ENCODE measurements at regions not wholly inside any gene's neighbourhood (a gene's known extent, or its start where the extent isn't known, plus 50 kb on each side); places are given as distances from the start of the nearest gene placed in this dataset.

DNA sequence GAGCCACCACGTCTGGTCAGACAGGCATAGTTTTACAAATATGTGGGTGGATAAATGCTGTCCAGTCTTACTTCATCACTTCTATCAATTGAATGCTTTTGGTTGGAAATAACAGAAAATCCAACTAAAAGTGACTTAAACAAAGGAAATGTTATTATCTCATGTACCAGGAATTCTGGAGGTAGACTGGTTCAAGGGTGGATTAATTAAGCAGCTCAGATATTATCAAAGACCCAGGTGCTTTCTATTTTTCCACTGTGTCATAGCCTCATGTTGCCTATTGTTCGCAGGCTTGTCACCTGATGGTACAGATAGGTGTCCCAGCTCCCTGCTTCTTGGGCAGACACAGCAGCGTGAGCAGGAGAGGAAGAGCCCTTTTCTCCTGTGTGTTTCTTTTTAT, 156.1 kb upstream of the CTBP2 start:
- intact Hi-C loops (cut with micrococcal nuclease; ENCODE audit: unreplicated experiment): no loop called here
- no peaks in the 10 kb centered on the region for H4K20me1 ChIP-seq (ENCODE audit: control insufficient read depth, insufficient read depth)
- no peaks in the 10 kb centered on the region for H3K4me1 ChIP-seq (ENCODE audit: control insufficient read depth, insufficient read depth, low read length)
- POLR2A ChIA-PET: no interaction called here
- RAD21 ChIA-PET (ENCODE audit: unreplicated experiment): no interaction called here
- SMC1A ChIA-PET (ENCODE audit: uncharacterized antibody, unreplicated experiment): no interaction called here
- no peaks in the 10 kb centered on the region for H3K36me3 ChIP-seq (ENCODE audit: control insufficient read depth in 2 of 2, insufficient read depth in 2 of 2, low read length in 1 of 2)
- BruUV-seq (replicated peaks): no TSS peak
- no peak overlapping the region for H2AFZ ChIP-seq (ENCODE audit: control insufficient read depth, low read depth, low read length)
- H3K4me3 ChIP-seq: no peak overlapping the region
- H3K9me3 ChIP-seq (replicated peaks; ENCODE audit: control insufficient read depth, insufficient read depth, low read length): no peaks in the 10 kb centered on the region
- DNase-seq (ENCODE audit: low read depth, low spot score) (no peak), FAIRE-seq (no peak), ATAC-seq (no peak)
- 28% methylated on average over 3 of the region's 3 CpGs for WGBS (ENCODE audit: insufficient coverage, insufficient replicate concordance, low lambda C conversion rate, missing lambda C conversion rate)
- CTCF ChIA-PET: no interaction called here
- H3K9ac ChIP-seq (ENCODE audit: control insufficient read depth, insufficient read depth, low read length): no peak overlapping the region
- no peak overlapping the region for H3K4me2 ChIP-seq (ENCODE audit: control insufficient read depth, insufficient read depth)
- no peaks in the 10 kb centered on the region for H3K27me3 ChIP-seq (replicated peaks in 1 of 2; ENCODE audit: control insufficient read depth in 2 of 2, insufficient read depth in 2 of 2, low read length in 1 of 2)
- no peaks in the 10 kb centered on the region for H3K79me2 ChIP-seq (ENCODE audit: control insufficient read depth, insufficient read depth, low read length)
- in situ Hi-C loops (cut with MboI): no loop called here
- H3K27ac ChIP-seq (ENCODE audit: control insufficient read depth, insufficient read depth): no peak overlapping the region
- TF ChIP-seq, protein P1, sequence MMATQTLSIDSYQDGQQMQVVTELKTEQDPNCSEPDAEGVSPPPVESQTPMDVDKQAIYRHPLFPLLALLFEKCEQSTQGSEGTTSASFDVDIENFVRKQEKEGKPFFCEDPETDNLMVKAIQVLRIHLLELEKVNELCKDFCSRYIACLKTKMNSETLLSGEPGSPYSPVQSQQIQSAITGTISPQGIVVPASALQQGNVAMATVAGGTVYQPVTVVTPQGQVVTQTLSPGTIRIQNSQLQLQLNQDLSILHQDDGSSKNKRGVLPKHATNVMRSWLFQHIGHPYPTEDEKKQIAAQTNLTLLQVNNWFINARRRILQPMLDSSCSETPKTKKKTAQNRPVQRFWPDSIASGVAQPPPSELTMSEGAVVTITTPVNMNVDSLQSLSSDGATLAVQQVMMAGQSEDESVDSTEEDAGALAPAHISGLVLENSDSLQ (IDR thresholded peaks at IDR 0.05): no peak
- TF ChIP-seq, protein P2, sequence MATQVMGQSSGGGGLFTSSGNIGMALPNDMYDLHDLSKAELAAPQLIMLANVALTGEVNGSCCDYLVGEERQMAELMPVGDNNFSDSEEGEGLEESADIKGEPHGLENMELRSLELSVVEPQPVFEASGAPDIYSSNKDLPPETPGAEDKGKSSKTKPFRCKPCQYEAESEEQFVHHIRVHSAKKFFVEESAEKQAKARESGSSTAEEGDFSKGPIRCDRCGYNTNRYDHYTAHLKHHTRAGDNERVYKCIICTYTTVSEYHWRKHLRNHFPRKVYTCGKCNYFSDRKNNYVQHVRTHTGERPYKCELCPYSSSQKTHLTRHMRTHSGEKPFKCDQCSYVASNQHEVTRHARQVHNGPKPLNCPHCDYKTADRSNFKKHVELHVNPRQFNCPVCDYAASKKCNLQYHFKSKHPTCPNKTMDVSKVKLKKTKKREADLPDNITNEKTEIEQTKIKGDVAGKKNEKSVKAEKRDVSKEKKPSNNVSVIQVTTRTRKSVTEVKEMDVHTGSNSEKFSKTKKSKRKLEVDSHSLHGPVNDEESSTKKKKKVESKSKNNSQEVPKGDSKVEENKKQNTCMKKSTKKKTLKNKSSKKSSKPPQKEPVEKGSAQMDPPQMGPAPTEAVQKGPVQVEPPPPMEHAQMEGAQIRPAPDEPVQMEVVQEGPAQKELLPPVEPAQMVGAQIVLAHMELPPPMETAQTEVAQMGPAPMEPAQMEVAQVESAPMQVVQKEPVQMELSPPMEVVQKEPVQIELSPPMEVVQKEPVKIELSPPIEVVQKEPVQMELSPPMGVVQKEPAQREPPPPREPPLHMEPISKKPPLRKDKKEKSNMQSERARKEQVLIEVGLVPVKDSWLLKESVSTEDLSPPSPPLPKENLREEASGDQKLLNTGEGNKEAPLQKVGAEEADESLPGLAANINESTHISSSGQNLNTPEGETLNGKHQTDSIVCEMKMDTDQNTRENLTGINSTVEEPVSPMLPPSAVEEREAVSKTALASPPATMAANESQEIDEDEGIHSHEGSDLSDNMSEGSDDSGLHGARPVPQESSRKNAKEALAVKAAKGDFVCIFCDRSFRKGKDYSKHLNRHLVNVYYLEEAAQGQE (IDR thresholded peaks at IDR 0.05; ENCODE audit: low read depth, low read length): no peak
- TF ChIP-seq, protein P3, sequence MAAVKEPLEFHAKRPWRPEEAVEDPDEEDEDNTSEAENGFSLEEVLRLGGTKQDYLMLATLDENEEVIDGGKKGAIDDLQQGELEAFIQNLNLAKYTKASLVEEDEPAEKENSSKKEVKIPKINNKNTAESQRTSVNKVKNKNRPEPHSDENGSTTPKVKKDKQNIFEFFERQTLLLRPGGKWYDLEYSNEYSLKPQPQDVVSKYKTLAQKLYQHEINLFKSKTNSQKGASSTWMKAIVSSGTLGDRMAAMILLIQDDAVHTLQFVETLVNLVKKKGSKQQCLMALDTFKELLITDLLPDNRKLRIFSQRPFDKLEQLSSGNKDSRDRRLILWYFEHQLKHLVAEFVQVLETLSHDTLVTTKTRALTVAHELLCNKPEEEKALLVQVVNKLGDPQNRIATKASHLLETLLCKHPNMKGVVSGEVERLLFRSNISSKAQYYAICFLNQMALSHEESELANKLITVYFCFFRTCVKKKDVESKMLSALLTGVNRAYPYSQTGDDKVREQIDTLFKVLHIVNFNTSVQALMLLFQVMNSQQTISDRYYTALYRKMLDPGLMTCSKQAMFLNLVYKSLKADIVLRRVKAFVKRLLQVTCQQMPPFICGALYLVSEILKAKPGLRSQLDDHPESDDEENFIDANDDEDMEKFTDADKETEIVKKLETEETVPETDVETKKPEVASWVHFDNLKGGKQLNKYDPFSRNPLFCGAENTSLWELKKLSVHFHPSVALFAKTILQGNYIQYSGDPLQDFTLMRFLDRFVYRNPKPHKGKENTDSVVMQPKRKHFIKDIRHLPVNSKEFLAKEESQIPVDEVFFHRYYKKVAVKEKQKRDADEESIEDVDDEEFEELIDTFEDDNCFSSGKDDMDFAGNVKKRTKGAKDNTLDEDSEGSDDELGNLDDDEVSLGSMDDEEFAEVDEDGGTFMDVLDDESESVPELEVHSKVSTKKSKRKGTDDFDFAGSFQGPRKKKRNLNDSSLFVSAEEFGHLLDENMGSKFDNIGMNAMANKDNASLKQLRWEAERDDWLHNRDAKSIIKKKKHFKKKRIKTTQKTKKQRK (IDR thresholded peaks at IDR 0.05; ENCODE audit: low read depth, low read length): no peak
- TF ChIP-seq RCOR1 (conservative IDR thresholded peaks at IDR 0.05; ENCODE audit: low read depth, low read length) (no peak), SMAD5 (IDR thresholded peaks at IDR 0.05; ENCODE audit: low read depth) (no peak), FOS (IDR thresholded peaks at IDR 0.05; ENCODE audit: borderline replicate concordance, extremely low read depth, insufficient read length) (no peak), NR2F1 (conservative IDR thresholded peaks at IDR 0.05) (no peak), TCF7 (IDR thresholded peaks at IDR 0.05; ENCODE audit: borderline replicate concordance) (no peak), EP300 (IDR thresholded peaks at IDR 0.05; ENCODE audit: borderline replicate concordance in 1 of 2, control insufficient read depth in 1 of 2, low read depth in 2 of 2, low read length in 2 of 2) (no peak), SUPT20H (IDR thresholded peaks at IDR 0.05; ENCODE audit: borderline replicate concordance, control insufficient read depth, low read depth, low read length) (no peak)
- TF ChIP-seq, protein P4, sequence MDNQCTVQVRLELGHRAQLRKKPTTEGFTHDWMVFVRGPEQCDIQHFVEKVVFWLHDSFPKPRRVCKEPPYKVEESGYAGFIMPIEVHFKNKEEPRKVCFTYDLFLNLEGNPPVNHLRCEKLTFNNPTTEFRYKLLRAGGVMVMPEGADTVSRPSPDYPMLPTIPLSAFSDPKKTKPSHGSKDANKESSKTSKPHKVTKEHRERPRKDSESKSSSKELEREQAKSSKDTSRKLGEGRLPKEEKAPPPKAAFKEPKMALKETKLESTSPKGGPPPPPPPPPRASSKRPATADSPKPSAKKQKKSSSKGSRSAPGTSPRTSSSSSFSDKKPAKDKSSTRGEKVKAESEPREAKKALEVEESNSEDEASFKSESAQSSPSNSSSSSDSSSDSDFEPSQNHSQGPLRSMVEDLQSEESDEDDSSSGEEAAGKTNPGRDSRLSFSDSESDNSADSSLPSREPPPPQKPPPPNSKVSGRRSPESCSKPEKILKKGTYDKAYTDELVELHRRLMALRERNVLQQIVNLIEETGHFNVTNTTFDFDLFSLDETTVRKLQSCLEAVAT (IDR thresholded peaks at IDR 0.05): no peak
